ENCODE measurements at regions not wholly inside any gene's neighbourhood (a gene's known extent, or its start where the extent isn't known, plus 50 kb on each side); places are given as distances from the start of the nearest gene placed in this dataset.

DNA sequence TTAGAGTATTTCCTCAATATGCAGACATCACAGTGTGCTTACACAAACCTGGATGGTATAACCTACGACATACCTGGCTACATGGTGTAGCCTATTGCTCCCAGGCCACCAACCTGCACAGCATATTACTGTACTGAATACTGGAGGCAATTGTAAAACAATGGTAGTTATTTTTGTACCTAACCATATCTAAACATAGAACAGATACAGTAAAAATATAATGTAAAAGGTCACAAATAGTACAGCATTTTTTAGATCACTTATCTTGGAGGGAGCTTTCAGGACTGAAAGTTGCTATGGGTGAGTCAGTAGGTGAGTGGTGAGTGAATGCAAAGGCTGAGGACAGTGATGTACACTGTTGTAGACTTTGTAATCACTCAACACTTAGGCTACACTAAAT, 492.3 kb downstream of the MRPL39 start:
- FAIRE-seq = no peak
- no peak overlapping the region for H4K5ac ChIP-seq (ENCODE audit: insufficient read length, low read depth, low read length)
- no peaks in the 10 kb centered on the region for H3K79me1 ChIP-seq (ENCODE audit: low read depth, low read length)
- H3K14ac ChIP-seq (ENCODE audit: insufficient read length) = no peak overlapping the region
- no peaks in the 10 kb centered on the region for H3K9me3 ChIP-seq (ENCODE audit: insufficient read depth in 2 of 2, low read depth in 1 of 2, low read length in 1 of 2)
- no peak overlapping the region for H2AFZ ChIP-seq (ENCODE audit: low read length)
- no peak overlapping the region for H2BK5ac ChIP-seq (ENCODE audit: low read depth, low read length)
- ChIA-PET POLR2A (ENCODE audit: partially characterized antibody) (no interaction called here), CTCF (ENCODE audit: partially characterized antibody) (interaction anchor here (1.6 kb wide), 1 partner anchor 14 kb away, joined by 4 read pairs; no protein-coding TSS in a partner anchor)
- H2BK120ac ChIP-seq (replicated peaks; ENCODE audit: low read depth, low read length) = no peak overlapping the region
- H4K20me1 ChIP-seq (replicated peaks in 1 of 2; ENCODE audit: control insufficient read depth in 1 of 2, insufficient read depth in 2 of 2, low read length in 2 of 2) = no peaks in the 10 kb centered on the region
- DNase-seq (ENCODE audit: low read depth in 1 of 2, low spot score in 2 of 2) = no peak
- H3K27me3 ChIP-seq (replicated peaks in 1 of 4; ENCODE audit: control insufficient read depth in 3 of 4, extremely low read depth in 1 of 4, insufficient read depth in 3 of 4, low read length in 3 of 4) = no peaks in the 10 kb centered on the region
- no peak overlapping the region for H3K56ac ChIP-seq (replicated peaks; ENCODE audit: insufficient read length, low read depth, low read length)
- H4K91ac ChIP-seq (replicated peaks; ENCODE audit: insufficient read length, low read length) = no peak overlapping the region
- no peaks in the 10 kb centered on the region for H3K23me2 ChIP-seq (ENCODE audit: low read depth, low read length)
- no peak overlapping the region for H3K27ac ChIP-seq (ENCODE audit: low read depth, low read length)
- H2BK20ac ChIP-seq (ENCODE audit: low read length) = no peak overlapping the region
- 79% methylated on average over 1 of the region's 1 CpG; no CpG with 5 or more reads in 1 of the 2 experiments for WGBS, 2 experiments (ENCODE audit: extremely low coverage in 1 of 2, insufficient coverage in 1 of 2, insufficient read length in 1 of 2, insufficient replicate concordance in 2 of 2, low coverage in 1 of 2, low lambda C conversion rate in 2 of 2, missing lambda C conversion rate in 1 of 2)
- H3K4ac ChIP-seq (replicated peaks; ENCODE audit: insufficient read length, low read depth, low read length) = no peak overlapping the region
- H2BK15ac ChIP-seq (ENCODE audit: low read length) = no peak overlapping the region
- H4K8ac ChIP-seq (ENCODE audit: extremely low read depth, insufficient read depth, low read length) = no peak overlapping the region
- no peak overlapping the region for H2AK5ac ChIP-seq (ENCODE audit: low read depth, low read length)
- no peaks in the 10 kb centered on the region for H3K79me2 ChIP-seq (ENCODE audit: control insufficient read depth in 1 of 2, insufficient read depth in 2 of 2, low read length in 2 of 2)
- no peaks in the 10 kb centered on the region for H3K36me3 ChIP-seq (ENCODE audit: control insufficient read depth in 2 of 4, insufficient read depth in 4 of 4, low read length in 3 of 4)
- H3K18ac ChIP-seq (ENCODE audit: extremely low read depth, low read length) = no peak overlapping the region
- TF ChIP-seq SIX5 (IDR thresholded peaks at IDR 0.05; ENCODE audit: low read depth, low read length) (no peak), RFX5 (IDR thresholded peaks at IDR 0.05; ENCODE audit: borderline replicate concordance, low read depth, low read length) (no peak), FOSL1 (IDR thresholded peaks at IDR 0.05; ENCODE audit: insufficient read depth, low read depth, low read length) (no peak), KDM4A (IDR thresholded peaks at IDR 0.05; ENCODE audit: low read depth, low read length, severe bottlenecking) (no peak), CBX8 (IDR thresholded peaks at IDR 0.05; ENCODE audit: borderline replicate concordance, low read depth, low read length) (no peak)
- H3K4me1 ChIP-seq (replicated peaks in 1 of 4; ENCODE audit: control insufficient read depth in 3 of 4, insufficient read depth in 4 of 4, low read length in 3 of 4) = no peaks in the 10 kb centered on the region
- H3K4me2 ChIP-seq (ENCODE audit: insufficient read depth in 1 of 2, low read depth in 2 of 2, low read length in 2 of 2) = no peak overlapping the region
- H2BK12ac ChIP-seq (ENCODE audit: low read depth, low read length) = no peak overlapping the region
- H3K9ac ChIP-seq (replicated peaks in 1 of 4; ENCODE audit: extremely low read depth in 1 of 4, low read depth in 3 of 4, low read length in 3 of 4) = no peak overlapping the region
- no peak overlapping the region for H3K4me3 ChIP-seq (ENCODE audit: extremely low read depth in 1 of 4, insufficient read depth in 2 of 4, low read depth in 3 of 4, low read length in 4 of 4)
- no peak overlapping the region for H3K23ac ChIP-seq (ENCODE audit: insufficient read length)
